Activated T-helper 1 cell treated with anti-CD3 and anti-CD28 coated beads, Interleukin-2, amount 50 U/mL, for 16 hours (primary cell): ENCODE measurements at regions not wholly inside any gene's neighbourhood (a gene's known extent, or its start where the extent isn't known, plus 50 kb on each side); places are given as distances from the start of the nearest gene placed in this dataset.
"Not testable (repeated sequence)": the region's sequence is repeated elsewhere in the genome, so short reads cannot be mapped to it uniquely, and the experiment has no call there.

Source experiments
- DNase-seq, 2 donors: peaks; one replicate each; pipeline ENCODE4 v3.0.0-alpha.2; 2020; ENCODE audit warnings: low read depth in 1 of 2, low spot score in 1 of 2

DNA sequence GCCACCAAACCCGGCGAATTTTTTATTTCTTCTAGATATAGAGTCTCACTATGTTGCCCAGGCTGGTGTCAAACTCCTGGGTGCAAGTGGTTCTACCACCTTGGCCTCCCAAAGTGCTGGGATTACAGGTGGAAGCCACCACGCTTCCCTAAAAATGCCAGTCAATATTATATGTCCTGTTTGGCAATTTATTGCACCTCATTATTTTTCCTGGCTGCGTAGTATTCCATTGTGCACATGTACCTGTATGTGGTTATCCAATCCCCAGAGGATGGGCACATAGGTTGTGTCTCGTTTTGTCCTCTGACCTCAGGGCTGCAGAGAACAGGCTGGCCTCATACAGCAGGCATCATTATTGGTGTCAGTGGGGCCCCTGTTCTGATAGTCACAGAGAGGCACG, 181.7 kb downstream of the C9orf50 start:
- no peak for DNase-seq

DNA sequence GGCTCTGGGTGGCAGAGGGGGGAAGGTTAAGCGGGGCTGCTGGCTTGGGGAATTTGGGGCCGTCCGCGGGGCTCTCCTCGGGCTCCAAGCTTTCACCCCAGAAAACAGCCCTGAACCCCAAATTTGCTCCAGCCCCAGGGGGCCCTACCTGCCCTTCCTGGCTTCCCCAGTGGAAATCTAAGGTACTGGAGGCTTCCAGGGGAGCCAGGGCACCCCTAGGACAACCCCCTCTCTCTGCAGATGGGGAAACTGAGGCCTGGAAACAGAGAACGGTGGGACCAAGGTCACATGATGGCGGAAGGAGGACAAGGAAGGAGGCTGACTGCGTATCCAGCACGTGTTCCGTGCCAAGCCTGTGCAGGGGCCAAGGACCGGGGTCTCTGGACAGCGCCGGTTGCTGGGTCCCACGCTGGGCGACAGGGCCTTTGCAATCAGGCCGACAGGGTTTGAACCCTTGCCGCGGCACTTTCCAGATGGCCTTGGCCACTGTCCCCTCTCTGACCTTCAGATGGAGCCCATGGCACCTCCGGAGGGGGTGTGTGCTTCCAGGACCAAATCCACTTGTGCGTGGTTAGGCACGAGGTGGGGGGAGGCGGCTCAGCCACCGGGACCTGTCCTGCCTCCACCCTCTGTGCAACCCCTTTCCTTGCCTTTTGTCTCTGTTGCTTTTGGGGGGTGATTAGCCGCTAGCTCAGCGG, 183.1 kb downstream of the C9orf50 start:
- DNase-seq = no peak

DNA sequence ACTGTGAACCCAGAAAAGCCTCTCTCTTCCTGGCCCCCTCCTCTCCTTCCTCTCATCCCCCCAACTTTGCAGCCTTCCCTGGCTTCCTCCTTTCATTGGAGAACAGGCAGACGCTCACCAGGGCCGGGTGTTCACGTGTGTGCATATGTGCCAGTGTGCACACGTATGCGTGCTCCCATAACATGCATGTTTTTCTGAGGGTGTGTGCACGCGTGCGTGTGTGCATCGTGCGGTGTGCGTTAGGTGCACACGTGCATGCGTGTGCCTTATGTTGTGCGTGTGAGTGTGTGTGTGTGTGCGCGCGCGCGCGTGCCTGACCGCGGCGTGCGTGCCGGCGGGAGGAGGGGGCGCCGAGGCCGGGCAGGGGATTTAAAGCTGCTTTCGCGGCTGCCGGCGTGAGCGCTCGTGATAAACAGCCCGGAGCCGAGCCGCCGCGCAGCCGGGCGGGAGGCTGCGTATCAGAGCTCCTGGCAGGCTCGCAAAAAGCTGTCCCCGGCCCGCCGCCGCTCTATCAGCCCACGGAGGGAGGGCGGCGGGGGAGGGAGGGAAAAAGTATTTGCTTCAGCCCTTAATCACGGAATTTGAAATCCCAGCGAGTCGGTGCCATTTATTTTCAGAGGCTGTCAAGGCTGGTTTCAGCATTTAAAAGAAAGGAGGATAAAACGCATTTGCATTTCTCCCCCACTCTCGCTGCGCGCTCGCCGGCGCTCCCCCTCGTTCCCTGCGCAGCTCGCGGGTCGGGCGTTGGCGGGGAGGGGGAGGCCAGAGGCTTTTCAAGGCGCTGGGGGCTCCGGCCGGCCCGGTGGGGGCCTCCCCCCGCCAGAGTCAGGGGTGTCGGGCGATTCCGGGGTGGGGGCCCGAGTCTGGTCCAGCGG, 183.9 kb downstream of the C9orf50 start:
- peak in 1 of 2 donors; percentile 21 for DNase-seq

DNA sequence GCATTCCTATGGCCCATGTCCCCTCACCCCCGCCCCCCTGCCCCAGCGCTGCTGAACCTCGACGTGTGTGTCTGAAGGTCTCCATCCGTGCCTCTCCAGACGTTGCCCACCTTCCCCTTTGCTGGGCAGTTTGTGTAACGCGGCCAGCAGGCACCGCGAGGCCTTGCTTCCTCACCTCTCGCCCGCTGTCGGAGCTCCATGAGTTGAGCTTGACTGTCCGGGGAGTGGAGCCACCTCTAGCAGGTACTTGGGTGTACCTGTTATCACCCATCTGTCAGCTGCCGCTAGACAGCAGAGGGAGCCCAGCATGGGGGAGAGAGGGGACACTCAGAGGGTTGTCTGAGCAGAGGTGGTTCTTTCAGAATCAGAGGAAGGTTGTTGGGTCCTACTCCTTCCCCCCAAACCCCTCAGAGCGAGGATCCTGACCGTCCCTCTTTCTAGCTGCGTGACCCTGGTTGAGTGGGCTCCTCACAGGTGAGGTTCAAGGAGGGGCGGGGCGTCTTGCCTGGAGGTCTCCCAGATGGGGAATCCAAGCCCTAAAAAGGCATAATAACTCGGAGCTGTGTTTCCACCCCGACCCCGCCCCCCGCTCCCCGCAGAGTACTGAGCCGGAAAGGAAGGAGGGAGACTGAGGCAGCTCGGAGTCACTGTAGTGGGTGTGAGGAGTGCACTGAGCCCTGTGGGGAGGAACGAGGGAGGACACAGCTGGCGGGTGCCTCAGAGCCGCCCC, 184.7 kb downstream of the C9orf50 start:
- no peak for DNase-seq

DNA sequence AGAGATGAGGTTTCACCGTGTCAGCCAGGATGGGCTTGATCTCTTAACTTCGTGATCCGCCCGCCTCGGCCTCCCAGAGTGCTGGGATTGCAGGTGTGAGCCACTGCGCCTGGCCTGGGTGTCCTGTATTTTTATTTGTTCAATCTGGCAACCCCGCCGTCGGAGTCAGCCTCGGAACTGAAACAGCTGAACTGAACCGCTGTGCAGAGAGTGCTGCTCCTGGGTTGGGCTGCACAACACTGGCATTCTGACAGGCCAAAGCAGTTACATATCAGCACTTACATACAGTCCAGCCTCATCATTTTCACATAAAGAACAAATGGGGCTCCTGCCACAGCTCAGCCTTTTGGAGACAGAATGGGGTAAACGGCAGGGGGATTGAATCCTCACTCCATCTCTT, 185.6 kb downstream of the C9orf50 start:
- DNase-seq = no peak

DNA sequence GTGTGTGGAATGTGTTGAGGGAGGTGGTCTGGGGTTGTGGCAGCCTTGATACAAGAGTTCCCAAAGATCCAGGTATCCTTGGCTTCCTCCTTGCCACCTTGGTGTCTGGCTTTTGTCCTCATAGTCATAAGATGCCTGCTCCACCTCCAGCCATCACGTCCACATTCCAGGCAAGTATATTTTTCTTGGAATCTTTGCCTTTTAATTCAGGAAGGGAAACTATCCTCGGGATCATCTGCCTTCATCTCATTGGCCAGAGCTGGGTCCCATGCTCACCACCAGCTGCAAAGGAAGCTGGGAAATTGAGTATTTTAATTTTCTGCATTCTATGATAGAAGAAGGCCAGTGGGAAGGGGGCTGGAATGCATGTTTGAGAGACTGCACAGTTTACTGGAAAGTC, 186.7 kb downstream of the C9orf50 start:
- DNase-seq = no peak

DNA sequence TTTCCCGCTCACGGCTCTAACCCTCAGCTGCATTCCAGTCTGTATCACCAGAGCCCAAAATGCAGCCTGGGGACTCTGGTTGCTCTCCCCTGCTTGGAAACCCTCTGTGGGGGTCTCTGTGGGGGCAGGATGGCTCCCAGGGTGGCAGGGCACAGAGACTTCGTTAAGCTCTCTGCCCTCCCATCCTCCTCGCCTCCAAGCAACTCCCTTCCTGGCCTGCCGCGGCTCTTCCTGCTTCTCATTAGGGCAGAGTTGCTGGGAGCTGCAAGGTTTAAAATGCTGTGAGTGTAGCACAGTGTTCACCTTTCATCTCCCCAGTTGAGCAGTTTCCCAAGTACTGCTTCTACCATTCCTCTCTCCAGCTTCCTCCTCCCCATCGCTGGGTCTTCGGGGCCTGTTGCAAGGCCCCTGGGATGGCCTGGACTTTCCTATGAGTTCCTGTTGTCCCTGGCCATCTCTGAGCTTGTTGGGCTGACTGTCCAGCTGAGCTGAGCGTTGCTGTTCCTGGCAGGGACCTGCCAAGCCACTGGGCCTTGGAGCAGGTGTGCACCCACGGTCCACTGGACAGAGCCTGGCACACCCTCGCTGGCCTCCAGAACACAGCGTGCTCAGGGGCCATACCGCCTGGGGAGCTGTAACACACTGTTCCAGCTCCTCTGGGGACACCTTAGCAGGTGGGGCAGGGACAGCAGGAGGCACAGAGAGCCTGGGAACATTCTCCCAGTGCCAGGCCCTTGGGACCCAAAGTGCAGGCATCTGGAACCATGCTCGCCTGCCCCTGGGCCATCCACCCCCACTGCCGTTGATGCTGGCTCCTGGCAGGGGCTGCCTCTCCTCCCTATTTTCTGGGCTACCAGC, 188.4 kb downstream of the C9orf50 start:
- DNase-seq = no peak

DNA sequence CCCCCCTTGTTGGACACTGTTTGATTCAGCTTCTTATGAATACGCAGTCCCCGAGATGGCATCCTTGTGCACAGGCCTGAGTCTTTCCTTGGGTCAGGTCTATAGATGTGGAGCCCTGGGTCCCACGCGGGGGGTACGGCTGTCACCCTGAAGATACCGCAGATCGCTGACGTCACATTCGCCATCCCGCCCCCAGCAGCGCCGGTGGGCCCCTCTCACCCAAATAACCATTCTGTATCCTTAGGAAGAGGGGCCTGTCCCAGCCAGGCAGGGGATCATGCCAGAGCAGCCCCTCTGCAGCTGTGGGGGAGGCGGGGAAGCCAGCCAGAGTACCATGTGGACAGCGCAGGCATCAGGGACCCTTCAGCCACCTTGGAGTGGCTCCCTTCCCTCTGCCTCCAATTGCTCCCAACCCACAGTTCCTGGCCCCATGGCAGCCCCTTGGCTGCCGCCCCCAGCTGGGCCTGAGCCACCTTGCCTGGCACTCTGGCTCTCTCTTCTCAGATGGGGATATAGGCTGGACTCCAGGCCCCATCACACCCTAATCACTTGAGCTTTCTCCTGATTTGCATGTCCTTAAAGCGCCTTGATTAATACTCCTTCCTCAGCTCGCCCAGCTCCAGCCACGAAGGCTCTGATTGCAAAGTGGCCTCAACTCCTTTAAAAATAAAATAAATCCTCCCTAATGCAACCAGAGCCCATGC, 189.8 kb downstream of the C9orf50 start:
- no peak for DNase-seq

DNA sequence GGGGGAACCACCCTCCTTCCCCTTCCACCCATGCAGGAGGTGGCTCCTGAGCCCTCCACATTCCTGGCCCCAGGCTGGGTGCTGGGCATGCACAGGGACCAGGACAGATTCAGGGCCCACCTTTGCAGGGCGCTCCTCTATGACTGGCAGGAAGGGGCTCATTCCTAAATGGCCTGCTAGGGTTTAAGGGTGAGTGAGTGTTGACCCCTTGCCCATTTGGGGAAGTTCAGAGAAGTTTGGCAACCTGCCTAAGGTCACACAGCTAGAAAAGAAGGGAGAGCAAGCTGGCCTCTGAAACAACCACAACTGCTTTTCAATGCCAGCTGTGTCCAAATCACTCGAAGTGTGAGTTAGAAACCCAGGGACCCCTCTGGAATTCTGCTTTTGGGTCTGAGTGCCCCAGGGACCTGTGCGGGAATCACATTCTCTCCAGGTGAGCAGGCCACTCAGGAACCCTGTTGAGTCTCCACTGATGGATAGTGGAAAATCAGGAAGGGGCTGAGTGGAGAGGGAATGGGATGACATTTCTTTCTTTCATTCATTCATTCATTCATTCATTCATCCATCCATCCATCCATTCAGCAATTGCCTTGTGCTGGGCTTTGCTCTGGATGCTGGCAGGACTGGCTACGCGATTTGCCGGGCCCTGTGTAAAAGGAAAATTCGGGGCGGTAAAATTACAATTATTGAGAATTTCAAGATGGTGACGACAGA, 191.9 kb downstream of the C9orf50 start:
- no peak for DNase-seq

DNA sequence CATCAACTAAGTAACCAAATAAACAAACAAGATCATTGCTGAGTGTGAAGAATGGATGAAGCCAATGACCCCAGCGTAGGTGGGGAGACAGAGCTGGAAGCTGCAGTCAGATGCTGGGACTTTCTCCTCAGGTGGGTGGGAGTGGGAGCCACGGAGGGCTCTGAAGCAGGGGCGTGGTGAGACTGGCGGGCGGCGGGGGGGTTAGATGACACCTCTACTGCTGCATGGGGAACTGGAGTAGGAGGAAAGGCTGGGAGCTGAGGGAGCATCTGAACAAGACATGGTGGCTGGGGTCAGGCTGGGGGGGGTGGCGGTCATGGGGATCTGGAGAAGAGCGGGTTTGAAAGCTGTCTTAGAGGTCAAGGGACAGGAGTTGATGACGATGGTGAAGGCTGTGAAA, 193.8 kb downstream of the C9orf50 start:
- DNase-seq = no peak

DNA sequence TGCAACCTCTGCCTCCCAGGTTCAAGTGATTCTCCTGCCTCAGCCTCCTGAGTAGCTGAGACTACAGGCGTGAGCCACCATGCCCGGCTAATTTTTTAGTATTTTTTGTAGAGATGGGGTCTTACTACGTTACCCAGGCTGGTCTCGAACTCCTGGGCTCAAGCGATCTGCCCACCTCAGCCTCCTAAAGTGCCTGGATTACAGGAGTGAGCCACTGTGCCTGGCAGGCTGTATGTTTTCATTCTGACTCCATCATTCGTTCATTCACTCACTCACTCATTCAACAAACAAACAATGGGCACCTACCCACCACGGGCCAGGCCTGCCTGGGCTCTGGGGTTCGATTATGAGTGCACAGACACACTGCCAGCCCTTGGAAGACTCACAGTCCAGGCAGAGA, 197.1 kb downstream of the C9orf50 start:
- not testable (repeated sequence) for DNase-seq

DNA sequence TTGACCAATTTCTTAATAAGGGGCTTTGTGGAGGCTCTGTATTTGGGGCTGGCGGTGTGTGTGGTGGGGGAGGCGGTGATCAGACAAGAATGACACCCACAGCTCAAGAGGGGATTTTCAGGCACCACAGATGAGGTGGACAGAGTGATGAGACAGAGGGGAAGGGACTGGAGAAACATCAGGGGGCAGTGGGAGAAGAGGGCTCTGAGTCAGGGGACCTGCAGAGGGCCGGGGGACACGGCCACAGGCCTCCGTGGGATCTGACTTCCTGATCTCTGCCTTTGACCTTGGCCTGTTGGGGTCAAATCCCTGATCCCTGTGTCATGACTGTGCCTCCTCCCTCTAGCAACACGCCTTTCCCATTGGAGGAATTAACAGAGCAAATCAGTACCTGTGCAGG, 197.7 kb downstream of the C9orf50 start:
- no peak for DNase-seq

DNA sequence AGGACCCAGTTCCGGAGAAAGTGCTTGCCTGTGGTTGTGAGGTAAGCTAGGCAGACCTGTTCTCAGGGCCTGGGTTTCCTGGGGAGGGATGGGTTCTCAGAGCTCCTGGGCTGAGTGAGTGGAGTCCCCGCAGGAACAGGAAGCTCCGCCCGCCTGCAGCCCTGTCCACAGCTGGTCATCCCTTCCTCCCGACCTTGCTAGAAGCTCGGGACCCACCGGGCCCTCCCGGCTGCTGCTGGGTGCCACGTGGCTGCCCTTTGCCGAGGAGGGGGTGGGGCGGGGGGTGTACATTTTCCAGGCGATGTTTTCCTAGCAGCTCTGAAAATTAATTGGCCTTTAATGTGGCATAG, 198.1 kb downstream of the C9orf50 start:
- no peak for DNase-seq

DNA sequence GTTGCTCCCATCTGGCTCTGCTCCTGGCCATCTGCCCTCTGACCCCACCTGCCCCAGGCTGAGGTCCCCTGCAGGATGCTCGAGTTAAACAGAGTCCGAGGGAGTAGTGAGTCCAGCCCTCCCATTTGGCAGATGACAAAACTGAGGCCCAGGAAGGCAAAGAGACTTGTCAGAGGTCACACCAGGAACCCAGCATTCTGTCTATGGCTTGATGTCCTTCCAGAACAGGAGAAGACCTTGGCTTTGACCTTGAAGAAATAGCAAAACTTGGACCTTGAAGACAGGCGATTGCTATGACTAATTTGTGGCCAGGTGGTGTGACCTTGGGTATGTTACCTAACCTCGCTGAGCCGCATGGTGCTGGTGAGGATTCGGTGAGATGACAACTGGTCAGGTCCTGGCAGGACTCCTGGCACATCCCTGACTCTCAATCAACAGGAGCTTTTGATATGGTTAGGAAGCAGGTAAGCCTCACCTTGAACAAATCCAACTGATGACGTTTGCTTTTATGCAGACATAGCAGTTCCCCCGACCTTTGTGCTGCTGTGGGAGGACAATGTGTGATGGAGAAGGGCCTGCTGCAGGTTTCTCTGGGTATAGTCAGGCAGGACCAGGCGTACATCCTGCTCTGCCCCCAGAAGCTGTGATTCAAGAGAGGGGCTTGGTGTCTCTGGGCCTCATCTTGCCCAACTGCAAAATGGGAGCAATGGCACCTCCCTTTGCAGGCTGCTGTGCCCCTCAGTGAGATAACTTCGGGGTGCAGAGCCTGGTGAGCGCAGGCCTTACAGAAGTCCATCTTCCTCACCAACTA, 198.7 kb downstream of the C9orf50 start:
- DNase-seq = no peak

DNA sequence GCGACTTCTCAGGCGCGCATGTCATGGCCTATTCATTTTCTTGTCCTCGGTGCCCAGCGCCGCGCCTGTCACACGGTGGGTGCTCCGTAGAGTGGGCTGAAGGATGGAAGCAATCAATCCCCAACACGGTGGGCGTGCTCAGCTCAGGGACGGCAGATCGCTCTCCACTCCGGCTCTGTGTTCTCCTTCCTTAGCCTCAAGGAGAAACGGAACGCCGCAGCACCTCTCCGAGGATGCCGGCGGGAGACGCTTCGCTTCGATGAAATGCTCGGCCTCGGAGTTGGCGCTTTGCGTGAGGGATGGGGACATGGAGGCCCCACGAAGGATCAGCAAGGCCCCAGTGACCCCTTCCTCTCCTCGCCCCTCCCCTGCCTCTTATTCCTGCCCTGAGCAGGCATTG, 199.5 kb downstream of the C9orf50 start:
- DNase-seq = no peak

DNA sequence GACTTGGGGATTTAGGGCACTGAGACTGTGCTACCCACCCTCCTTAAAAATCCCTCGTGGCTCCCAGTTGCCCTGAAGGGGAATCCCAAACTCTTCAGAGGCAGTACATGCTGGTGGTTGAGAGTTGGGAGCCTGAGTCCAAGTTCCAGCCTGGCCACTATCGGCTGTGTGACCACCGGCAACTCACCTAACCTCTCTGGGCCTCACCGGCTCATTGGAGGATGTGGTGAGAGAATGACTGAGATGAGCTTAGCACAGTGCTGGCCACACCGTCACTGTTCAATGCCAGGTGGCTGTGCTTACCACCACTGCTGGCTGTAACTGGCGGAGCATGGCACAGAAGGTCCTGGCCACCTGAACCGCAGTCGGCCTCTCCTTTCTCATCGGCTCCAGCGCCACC, 200.2 kb downstream of the C9orf50 start:
- DNase-seq = no peak

DNA sequence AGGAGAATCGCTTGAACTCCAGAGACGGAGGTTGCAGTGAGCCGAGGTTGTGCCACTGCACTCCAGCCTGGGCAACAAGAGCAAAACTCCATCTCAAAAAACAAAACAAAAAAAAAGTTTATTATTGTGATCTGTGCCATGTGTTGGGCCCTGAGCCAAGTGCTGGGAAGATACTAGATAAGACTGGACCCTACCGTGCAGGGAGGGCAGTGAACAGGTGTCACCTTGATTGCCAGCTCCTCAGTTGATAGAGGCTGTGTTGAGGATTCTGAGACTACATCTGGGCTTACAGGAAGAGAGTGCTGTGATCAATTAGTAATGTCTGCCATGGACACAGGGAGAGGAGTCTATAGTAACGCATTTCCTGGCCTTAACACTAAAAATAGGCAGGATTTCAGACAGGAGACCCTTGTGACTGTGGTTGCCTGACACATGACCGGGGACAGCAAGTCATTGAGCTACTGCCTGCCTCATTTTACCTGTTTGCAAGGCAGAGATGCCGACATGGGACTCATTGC, 201.5 kb downstream of the C9orf50 start:
- no peak for DNase-seq

DNA sequence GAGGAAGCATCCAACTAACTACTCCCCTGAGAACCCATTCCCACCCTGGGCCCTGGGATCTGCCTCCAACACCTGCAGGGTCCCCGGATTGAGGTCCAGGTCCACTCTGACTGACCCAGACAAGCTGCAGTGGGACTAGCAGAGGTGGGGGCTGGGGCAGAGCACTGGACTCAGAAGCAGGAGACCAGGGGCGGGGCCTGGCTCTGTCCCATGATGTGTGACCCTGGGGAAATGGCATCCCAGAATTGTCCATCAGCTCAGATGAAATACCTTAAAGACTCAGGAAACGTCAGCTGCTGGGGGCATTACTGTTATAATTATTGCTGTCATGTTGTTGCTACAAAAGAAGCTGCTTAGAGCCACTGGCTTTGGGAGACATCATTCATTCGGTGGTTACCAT, 202.4 kb downstream of the C9orf50 start:
- DNase-seq = no peak
